Hepatocyte (in vitro differentiated cells): ENCODE measurements at regions not wholly inside any gene's neighbourhood (a gene's known extent, or its start where the extent isn't known, plus 50 kb on each side); places are given as distances from the start of the nearest gene placed in this dataset.

ENCODE experiments used
- DNase-seq: peaks from one replicate; pipeline ENCODE4 v3.0.0-alpha.2; 2016; ENCODE audit warnings: low spot score
- H2AFZ ChIP-seq: fragments of 200-600 bp; sonication (generic); 2 replicates; pipeline ENCODE4 v1.6.0; 2016; ENCODE audit warnings: antibody characterized with exemption, mild to moderate bottlenecking
- H3K27ac ChIP-seq: fragments of 200-600 bp; sonication (generic); 2 replicates; pipeline ENCODE4 v1.5.1; 2016; ENCODE audit warnings: mild to moderate bottlenecking
- H3K27me3 ChIP-seq: fragments of 200-600 bp; sonication (generic); 2 replicates; pipeline ENCODE4 v1.6.1; 2016
- H3K36me3 ChIP-seq: fragments of 200-600 bp; sonication (generic); replicated peaks from 2 replicates; pipeline ENCODE4 v1.5.1; 2016; ENCODE audit warnings: low read depth; ENCODE audit not compliant: insufficient read depth
- H3K4me1 ChIP-seq: fragments of 200-600 bp; sonication (generic); 2 replicates; pipeline ENCODE4 v1.5.1; 2016; ENCODE audit warnings: mild to moderate bottlenecking, moderate library complexity; ENCODE audit not compliant: insufficient read depth
- H3K4me2 ChIP-seq: fragments of 200-600 bp; sonication (generic); 2 replicates; pipeline ENCODE4 v1.6.0; 2016
- H3K4me3 ChIP-seq: fragments of 200-600 bp; sonication (generic); 2 replicates; pipeline ENCODE4 v1.5.1; 2016; ENCODE audit warnings: mild to moderate bottlenecking
- H3K79me2 ChIP-seq: fragments of 200-600 bp; sonication (generic); 2 replicates; pipeline ENCODE4 v1.6.0; 2017; ENCODE audit warnings: mild to moderate bottlenecking
- H3K9me2 ChIP-seq: fragments of 200-600 bp; sonication (generic); replicated peaks from 2 replicates; pipeline ENCODE4 v1.6.0; 2017; ENCODE audit warnings: mild to moderate bottlenecking; ENCODE audit not compliant: insufficient read depth
- H3K9me3 ChIP-seq: fragments of 200-600 bp; sonication (generic); 2 replicates; pipeline ENCODE4 v1.5.1; 2016; ENCODE audit warnings: low read depth, mild to moderate bottlenecking
- H4K20me1 ChIP-seq: fragments of 200-600 bp; sonication (generic); 2 replicates; pipeline ENCODE4 v1.6.0; 2016; ENCODE audit warnings: mild to moderate bottlenecking; ENCODE audit not compliant: insufficient read depth, poor library complexity, severe bottlenecking
- CTCF ChIP-seq: fragments of 200-600 bp; sonication (generic); IDR thresholded peaks from 2 replicates; pipeline ENCODE4 v1.5.1; 2016; ENCODE audit warnings: antibody characterized with exemption, mild to moderate bottlenecking; ENCODE audit not compliant: poor library complexity
- EZH2 ChIP-seq: fragments of 200-600 bp; sonication (generic); IDR thresholded peaks from 2 replicates; pipeline ENCODE4 v1.6.1; 2016; ENCODE audit warnings: antibody characterized with exemption, mild to moderate bottlenecking, borderline replicate concordance
- EZH2phosphoT487 ChIP-seq: fragments of 200-600 bp; sonication (generic); IDR thresholded peaks from one replicate; pipeline ENCODE4 v1.6.1; 2018; ENCODE audit warnings: antibody characterized with exemption, mild to moderate bottlenecking, low read depth, moderate library complexity; ENCODE audit not compliant: unreplicated experiment, severe bottlenecking
- WGBS: methylation state at CpG from one replicate; pipeline ENCODE4 v1.1.6; 2016; ENCODE audit warnings: low lambda C conversion rate; ENCODE audit errors: missing lambda C conversion rate; 5-methylcytosine and 5-hydroxymethylcytosine counted together

GRCh38 chr6:168880271-168880670, 373.4 kb downstream of the THBS2 start:
- Histone ChIP-seq H3K4me1 (peaks cover 6% of the 10 kb centered on the region), H2AFZ (no peak overlapping the region), H3K27me3 (peaks cover 4% of the 10 kb centered on the region), H3K79me2 (no peaks in the 10 kb centered on the region), H3K4me3 (no peak overlapping the region), H3K36me3 (no peaks in the 10 kb centered on the region), H3K9me2 (no peaks in the 10 kb centered on the region), H3K4me2 (no peak overlapping the region), H3K27ac (no peak overlapping the region), H4K20me1 (no peaks in the 10 kb centered on the region), H3K9me3 (no peaks in the 10 kb centered on the region)
- WGBS: 84% methylated on average over 17 of the region's 17 CpGs
- TF ChIP-seq EZH2phosphoT487: no peak
- no peak for TF ChIP-seq CTCF
- TF ChIP-seq EZH2: no peak
- no peak for DNase-seq

- H3K27me3 ChIP-seq: no peaks in the 10 kb centered on the region
- no peak overlapping the region for H2AFZ ChIP-seq
- WGBS: 77% methylated on average over 10 of the region's 10 CpGs
These were observed 375.8 kb downstream of the THBS2 start for GRCh38 chr6:168877821-168878282.

GRCh38 chr6:168876956-168877355, 376.7 kb downstream of the THBS2 start:
- H2AFZ ChIP-seq: no peak overlapping the region
- WGBS: 88% methylated on average over 15 of the region's 15 CpGs

More at GRCh38 chr6:168877821-168878282, 375.8 kb downstream of the THBS2 start:
- Histone ChIP-seq H3K9me3 (no peaks in the 10 kb centered on the region), H3K4me2 (no peak overlapping the region), H3K27ac (no peak overlapping the region), H3K36me3 (no peaks in the 10 kb centered on the region), H3K4me3 (no peak overlapping the region), H3K79me2 (no peaks in the 10 kb centered on the region), H3K9me2 (no peaks in the 10 kb centered on the region), H3K4me1 (no peaks in the 10 kb centered on the region), H4K20me1 (no peaks in the 10 kb centered on the region)
- TF ChIP-seq CTCF (no peak), EZH2 (no peak), EZH2phosphoT487 (no peak)
- DNase-seq: peak; percentile 39

More at GRCh38 chr6:168876956-168877355, 376.7 kb downstream of the THBS2 start:
- no peak for DNase-seq
- no peaks in the 10 kb centered on the region for H3K36me3 ChIP-seq
- TF ChIP-seq CTCF (no peak), EZH2 (no peak), EZH2phosphoT487 (no peak)
- H3K79me2 ChIP-seq: no peaks in the 10 kb centered on the region
- H3K4me1 ChIP-seq: no peaks in the 10 kb centered on the region
- no peaks in the 10 kb centered on the region for H4K20me1 ChIP-seq
- H3K4me3 ChIP-seq: no peak overlapping the region
- no peaks in the 10 kb centered on the region for H3K9me2 ChIP-seq
- no peaks in the 10 kb centered on the region for H3K9me3 ChIP-seq
- no peak overlapping the region for H3K4me2 ChIP-seq
- H3K27me3 ChIP-seq: no peaks in the 10 kb centered on the region
- H3K27ac ChIP-seq: no peak overlapping the region
